ENCODE measurements at regions not wholly inside any gene's neighbourhood (a gene's known extent, or its start where the extent isn't known, plus 50 kb on each side); places are given as distances from the start of the nearest gene placed in this dataset.

GRCh38 chr9:2453701-2454100 is 167.9 kb upstream of the VLDLR start:
- TF ChIP-seq POLR2A (IDR thresholded peaks at IDR 0.05) (no peak), CTCF (IDR thresholded peaks at IDR 0.05) (no peak)
- DNase-seq: no peak
- Histone ChIP-seq H3K9me3 (no peaks in the 10 kb centered on the region), H3K27me3 (no peaks in the 10 kb centered on the region), H3K36me3 (no peaks in the 10 kb centered on the region), H3K4me3 (no peak overlapping the region), H3K27ac (no peak overlapping the region), H3K4me1 (peaks cover 0 to 5% (median 0%) of the 10 kb centered on the region in 4 donors)
- WGBS (ENCODE audit: insufficient coverage, low coverage, low lambda C conversion rate, missing lambda C conversion rate): 74% methylated on average over 6 of the region's 6 CpGs
- intact Hi-C loops (cut with DNase I): no loop called here
- no peak for ATAC-seq

GRCh38 chr9:2459756-2460155 is 161.8 kb upstream of the VLDLR start:
- ATAC-seq: no peak
- DNase-seq: no peak
- no peak overlapping the region for H3K4me3 ChIP-seq
- no peak for TF ChIP-seq CTCF (IDR thresholded peaks at IDR 0.05)
- intact Hi-C loops (cut with DNase I): no loop called here
- H3K9me3 ChIP-seq: no peaks in the 10 kb centered on the region
- no peak overlapping the region for H3K27ac ChIP-seq
- H3K4me1 ChIP-seq: peaks cover 0 to 5% (median 0%) of the 10 kb centered on the region in 4 donors
- H3K36me3 ChIP-seq: no peaks in the 10 kb centered on the region
- no peaks in the 10 kb centered on the region for H3K27me3 ChIP-seq
- WGBS (ENCODE audit: insufficient coverage, low coverage, low lambda C conversion rate, missing lambda C conversion rate): 72% methylated on average over 3 of the region's 3 CpGs

- no peaks in the 10 kb centered on the region for H3K9me3 ChIP-seq
- H3K4me1 ChIP-seq: peaks cover 0 to 18% (median 2%) of the 10 kb centered on the region in 4 donors
- H3K27me3 ChIP-seq: no peaks in the 10 kb centered on the region
- TF ChIP-seq POLR2A (IDR thresholded peaks at IDR 0.05) (no peak), CTCF (IDR thresholded peaks at IDR 0.05) (no peak)
- H3K36me3 ChIP-seq: no peaks in the 10 kb centered on the region
- DNase-seq (no peak), ATAC-seq (no peak)
- no peak overlapping the region for H3K27ac ChIP-seq
- 84% methylated on average over 5 of the region's 5 CpGs for WGBS (ENCODE audit: insufficient coverage, low coverage, low lambda C conversion rate, missing lambda C conversion rate)
- intact Hi-C loops (cut with DNase I): no loop called here
- H3K4me3 ChIP-seq: no peak overlapping the region
Observed at GRCh38 chr9:2461892-2462291, 159.7 kb upstream of the VLDLR start.

GRCh38 chr9:2464624-2465023 is 157.0 kb upstream of the VLDLR start:
- ATAC-seq: no peak
- H3K4me1 ChIP-seq: peaks cover 0 to 17% (median 2%) of the 10 kb centered on the region in 4 donors
- H3K4me3 ChIP-seq: no peak overlapping the region
- no peak overlapping the region for H3K27ac ChIP-seq
- H3K9me3 ChIP-seq: no peaks in the 10 kb centered on the region
- intact Hi-C loops (cut with DNase I): no loop called here
- H3K36me3 ChIP-seq: no peaks in the 10 kb centered on the region
- DNase-seq: no peak
- WGBS (ENCODE audit: insufficient coverage, low coverage, low lambda C conversion rate, missing lambda C conversion rate): 90% methylated on average over 2 of the region's 2 CpGs
- no peaks in the 10 kb centered on the region for H3K27me3 ChIP-seq
- TF ChIP-seq CTCF (IDR thresholded peaks at IDR 0.05): no peak
- TF ChIP-seq POLR2A (IDR thresholded peaks at IDR 0.05): no peak

GRCh38 chr9:2465516-2465915 is 156.1 kb upstream of the VLDLR start:
- no peak for TF ChIP-seq CTCF (IDR thresholded peaks at IDR 0.05)
- TF ChIP-seq POLR2A (IDR thresholded peaks at IDR 0.05): no peak
- ATAC-seq (no peak), DNase-seq (no peak)
- intact Hi-C loops (cut with DNase I): no loop called here
- Histone ChIP-seq H3K4me1 (peaks cover 0 to 17% (median 2%) of the 10 kb centered on the region in 4 donors), H3K4me3 (no peak overlapping the region), H3K27me3 (no peaks in the 10 kb centered on the region), H3K36me3 (no peaks in the 10 kb centered on the region), H3K9me3 (no peaks in the 10 kb centered on the region), H3K27ac (peak overlapping the region in 2 of 3 donors; percentile 63 to 69)
- 71% methylated on average over 1 of the region's 2 CpGs for WGBS (ENCODE audit: insufficient coverage, low coverage, low lambda C conversion rate, missing lambda C conversion rate)
